ENCODE measurements at regions not wholly inside any gene's neighbourhood (a gene's known extent, or its start where the extent isn't known, plus 50 kb on each side); places are given as distances from the start of the nearest gene placed in this dataset.

GRCh38 chr4:175054980-175055379 is 136.8 kb downstream of the ADAM29 start:
- H3K4me1 ChIP-seq, result no peaks in the 10 kb centered on the region
- H3K27ac ChIP-seq, result no peak overlapping the region
- ChIA-PET CTCF (no interaction called here), POLR2A (no interaction called here)
- H3K9me3 ChIP-seq, result no peaks in the 10 kb centered on the region
- FAIRE-seq (no peak), DNase-seq (ENCODE audit: low read depth in 1 of 2, low spot score in 1 of 2) (no peak), ATAC-seq (no peak)
- H3K4me2 ChIP-seq, result no peak overlapping the region
- WGBS (ENCODE audit: missing lambda C conversion rate), result 36% methylated on average over 3 of the region's 3 CpGs
- TF ChIP-seq CEBPB (IDR thresholded peaks at IDR 0.05) (no peak), NPAS2 (CRISPR knock-in tag; IDR thresholded peaks at IDR 0.05; ENCODE audit: borderline replicate concordance) (no peak), SMC3 (IDR thresholded peaks at IDR 0.05) (no peak), MYC (IDR thresholded peaks at IDR 0.05; ENCODE audit: borderline replicate concordance, low read length) (no peak), SREBF2 (IDR thresholded peaks at IDR 0.05) (no peak), FOXS1 (CRISPR knock-in tag; IDR thresholded peaks at IDR 0.05) (no peak), HEYL (CRISPR knock-in tag; IDR thresholded peaks at IDR 0.05) (no peak), POLR2A (IDR thresholded peaks at IDR 0.05; ENCODE audit: low read length) (no peak), JUNB (IDR thresholded peaks at IDR 0.05) (no peak), TP53 (CRISPR knock-in tag; IDR thresholded peaks at IDR 0.05) (no peak), CBX8 (IDR thresholded peaks at IDR 0.05) (no peak), RFX5 (IDR thresholded peaks at IDR 0.05) (no peak)
- TF ChIP-seq, protein P1, sequence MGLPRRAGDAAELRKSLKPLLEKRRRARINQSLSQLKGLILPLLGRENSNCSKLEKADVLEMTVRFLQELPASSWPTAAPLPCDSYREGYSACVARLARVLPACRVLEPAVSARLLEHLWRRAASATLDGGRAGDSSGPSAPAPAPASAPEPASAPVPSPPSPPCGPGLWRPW (IDR thresholded peaks at IDR 0.05), result no peak
- TF ChIP-seq, protein P2, sequence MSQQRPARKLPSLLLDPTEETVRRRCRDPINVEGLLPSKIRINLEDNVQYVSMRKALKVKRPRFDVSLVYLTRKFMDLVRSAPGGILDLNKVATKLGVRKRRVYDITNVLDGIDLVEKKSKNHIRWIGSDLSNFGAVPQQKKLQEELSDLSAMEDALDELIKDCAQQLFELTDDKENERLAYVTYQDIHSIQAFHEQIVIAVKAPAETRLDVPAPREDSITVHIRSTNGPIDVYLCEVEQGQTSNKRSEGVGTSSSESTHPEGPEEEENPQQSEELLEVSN (IDR thresholded peaks at IDR 0.05; ENCODE audit: borderline replicate concordance, low read depth), result no peak
- no peak overlapping the region for H3K4me3 ChIP-seq

DNA sequence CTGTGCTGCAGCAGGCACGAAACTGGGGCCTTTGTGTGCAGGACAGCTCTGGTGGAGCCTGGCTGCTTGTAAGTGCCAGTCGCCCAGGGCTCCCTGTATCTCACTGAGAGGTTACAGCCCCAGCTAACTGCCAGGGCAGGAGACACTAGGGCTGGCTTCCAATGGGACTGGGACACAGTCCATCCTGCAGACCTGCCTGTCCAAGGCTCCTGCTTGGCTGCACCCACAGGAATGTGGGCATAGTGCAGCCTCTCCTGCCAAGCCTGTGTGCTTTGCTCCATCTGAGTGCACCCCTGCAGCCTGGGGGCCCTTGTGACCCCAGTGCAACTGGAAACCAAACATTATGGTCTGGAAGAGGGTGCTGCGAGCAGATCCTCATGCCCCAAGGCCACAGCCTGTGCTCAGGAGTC is 144.0 kb downstream of the ADAM29 start:
- POLR2A ChIA-PET, result no interaction called here
- TF ChIP-seq NPAS2 (CRISPR knock-in tag; IDR thresholded peaks at IDR 0.05; ENCODE audit: borderline replicate concordance), result no peak
- TF ChIP-seq NR3C1 (IDR thresholded peaks at IDR 0.05), result no peak
- no peak for TF ChIP-seq KDM1A (IDR thresholded peaks at IDR 0.05; ENCODE audit: low read depth)
- no peak for TF ChIP-seq HEYL (CRISPR knock-in tag; IDR thresholded peaks at IDR 0.05)
- TF ChIP-seq GATA3 (IDR thresholded peaks at IDR 0.05; ENCODE audit: borderline replicate concordance), result no peak
- no peak for TF ChIP-seq ZSCAN20 (CRISPR knock-in tag; IDR thresholded peaks at IDR 0.05)
- no peak for TF ChIP-seq HDAC2 (IDR thresholded peaks at IDR 0.05)
- TF ChIP-seq, protein P1 (IDR thresholded peaks at IDR 0.05), result no peak
- TF ChIP-seq, protein P2 (IDR thresholded peaks at IDR 0.05; ENCODE audit: borderline replicate concordance, low read depth), result no peak
- no peak for TF ChIP-seq HOXA7 (CRISPR knock-in tag; IDR thresholded peaks at IDR 0.05)
- no peak for TF ChIP-seq CBX8 (IDR thresholded peaks at IDR 0.05)
- TF ChIP-seq MYC (IDR thresholded peaks at IDR 0.05; ENCODE audit: borderline replicate concordance, low read length), result no peak
- TF ChIP-seq ZFP36 (IDR thresholded peaks at IDR 0.05; ENCODE audit: borderline replicate concordance, partially characterized antibody), result no peak
- ATAC-seq (no peak), DNase-seq (ENCODE audit: low read depth in 1 of 2, low spot score in 1 of 2) (no peak), FAIRE-seq (no peak)
- WGBS (ENCODE audit: missing lambda C conversion rate), result no CpG with 5 or more reads among the region's 3 CpGs
- no peaks in the 10 kb centered on the region for H3K4me1 ChIP-seq
- H3K9me3 ChIP-seq, result no peaks in the 10 kb centered on the region
- CTCF ChIA-PET, result no interaction called here
- no peak overlapping the region for H3K4me2 ChIP-seq
- no peak overlapping the region for H3K4me3 ChIP-seq
- no peak overlapping the region for H3K27ac ChIP-seq

DNA sequence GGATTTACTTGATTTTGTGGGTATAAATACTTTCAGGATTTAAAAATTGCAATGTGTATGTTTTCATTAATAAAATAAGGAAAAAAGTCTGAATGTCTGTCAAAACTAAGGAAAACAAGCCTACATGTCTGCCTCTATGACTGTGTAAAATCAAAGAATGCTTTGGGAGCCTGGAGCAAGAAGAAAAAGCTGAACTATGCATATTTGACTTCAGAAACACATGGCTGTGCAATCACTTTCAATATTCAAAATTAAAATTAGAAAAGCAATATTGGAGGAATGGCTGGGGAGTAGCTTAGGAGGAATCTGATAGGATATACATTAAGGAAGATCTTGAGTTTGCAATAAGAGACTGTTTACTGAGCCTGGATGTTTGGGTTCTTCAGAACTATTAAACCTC is 147.1 kb downstream of the ADAM29 start:
- ATAC-seq (no peak), FAIRE-seq (no peak), DNase-seq (ENCODE audit: low read depth in 1 of 2, low spot score in 1 of 2) (no peak)
- Histone ChIP-seq H3K4me1 (no peaks in the 10 kb centered on the region), H3K4me2 (no peak overlapping the region), H3K4me3 (no peak overlapping the region), H3K9me3 (no peaks in the 10 kb centered on the region), H3K27ac (no peak overlapping the region)
- POLR2A ChIA-PET, result no interaction called here
- TF ChIP-seq ZFP36 (IDR thresholded peaks at IDR 0.05; ENCODE audit: borderline replicate concordance, partially characterized antibody) (no peak), HDAC2 (IDR thresholded peaks at IDR 0.05) (no peak), JUN (IDR thresholded peaks at IDR 0.05) (no peak), CEBPB (IDR thresholded peaks at IDR 0.05) (no peak), USF2 (IDR thresholded peaks at IDR 0.05) (no peak), FOXS1 (CRISPR knock-in tag; IDR thresholded peaks at IDR 0.05) (no peak), GATA3 (IDR thresholded peaks at IDR 0.05; ENCODE audit: borderline replicate concordance) (no peak), ZC3H11A (IDR thresholded peaks at IDR 0.05) (no peak), EHMT2 (IDR thresholded peaks at IDR 0.05; ENCODE audit: low read depth) (no peak), HMGXB4 (CRISPR knock-in tag; IDR thresholded peaks at IDR 0.05; ENCODE audit: borderline replicate concordance) (no peak), HOXB5 (CRISPR knock-in tag; IDR thresholded peaks at IDR 0.05) (no peak), TP53 (CRISPR knock-in tag; IDR thresholded peaks at IDR 0.05) (no peak)
- TF ChIP-seq, protein P2 (IDR thresholded peaks at IDR 0.05; ENCODE audit: borderline replicate concordance, low read depth), result no peak
- CTCF ChIA-PET, result no interaction called here
